ENCODE measurements at regions not wholly inside any gene's neighbourhood (a gene's known extent, or its start where the extent isn't known, plus 50 kb on each side); places are given as distances from the start of the nearest gene placed in this dataset.

DNA sequence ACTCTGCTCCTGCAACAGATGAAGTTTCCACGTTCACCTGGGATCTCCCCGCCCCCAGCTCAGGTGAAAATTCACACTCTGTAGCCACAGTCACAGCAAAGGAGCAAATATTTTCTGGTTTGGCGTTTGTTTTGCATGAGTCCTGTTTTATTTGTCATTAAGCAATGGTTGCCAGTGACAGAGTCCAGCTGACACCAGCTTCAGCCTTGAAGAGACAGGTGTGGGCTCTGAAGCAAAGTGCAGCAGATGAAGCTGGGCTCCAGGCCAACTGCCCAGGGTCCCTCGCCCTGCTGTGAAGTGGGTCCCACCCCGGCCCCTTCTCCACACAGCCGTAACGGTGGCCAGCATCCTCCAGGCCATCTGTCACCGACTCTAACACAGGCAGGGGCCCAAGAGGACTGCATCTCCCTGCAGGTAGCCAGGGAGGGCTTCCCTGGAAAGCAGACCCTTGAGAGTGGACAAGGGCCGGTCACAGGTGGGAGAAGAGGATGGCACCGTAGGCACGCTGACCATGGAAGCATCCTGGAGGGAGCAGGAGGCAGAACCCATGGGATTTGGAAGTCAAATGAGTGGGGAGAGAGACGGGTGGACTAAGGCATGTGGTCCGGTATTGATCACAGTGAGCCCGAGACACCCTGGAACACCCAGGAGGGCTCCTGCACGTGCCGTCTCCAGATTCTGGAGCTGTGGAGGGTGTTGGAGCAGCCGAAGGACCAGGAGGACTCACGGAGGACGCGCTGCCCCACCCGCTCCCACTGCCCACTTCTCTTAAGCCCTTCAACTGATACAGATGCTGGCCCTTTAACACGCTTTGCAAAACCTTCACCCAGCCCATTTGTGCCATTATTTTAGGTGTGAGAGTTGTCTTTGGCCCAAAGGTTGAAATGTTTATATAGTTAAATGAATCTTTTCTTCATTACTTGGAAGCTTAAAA lies 294.5 kb downstream of the BRD1 start:
- Mint-ChIP-seq H3K4me3 (no peak overlapping the region), H3K4me1 (peaks cover 0 to 2% (median 0%) of the 10 kb centered on the region in 3 donors)

GRCh38 chr22:49531368-49531791 lies 296.3 kb downstream of the BRD1 start:
- Mint-ChIP-seq H3K36me3 (peaks cover 2% of the 10 kb centered on the region), H3K27me3 (no peaks in the 10 kb centered on the region), H3K4me3 (no peak overlapping the region), H3K27ac (peak overlapping the region in 1 of 3 donors; percentile 43), H3K4me1 (peaks cover 0 to 2% (median 0%) of the 10 kb centered on the region in 3 donors), H3K9me3 (peaks cover 0 to 2% (median 0%) of the 10 kb centered on the region in 3 donors)

More for the DNA sequence above, 294.5 kb downstream of the BRD1 start:
- H3K9me3 Mint-ChIP-seq: peaks cover 0 to 2% (median 0%) of the 10 kb centered on the region in 3 donors
- no peak overlapping the region for H3K27ac Mint-ChIP-seq
- peaks cover 2% of the 10 kb centered on the region for H3K36me3 Mint-ChIP-seq
- H3K27me3 Mint-ChIP-seq: no peaks in the 10 kb centered on the region

GRCh38 chr22:49530671-49531367 lies 296.9 kb downstream of the BRD1 start:
- Mint-ChIP-seq H3K27ac (peak overlapping the region in 1 of 3 donors; percentile 43), H3K27me3 (no peaks in the 10 kb centered on the region), H3K9me3 (peaks cover 0 to 2% (median 0%) of the 10 kb centered on the region in 3 donors), H3K36me3 (peaks cover under 1% of the 10 kb centered on the region), H3K4me1 (peaks cover 0 to 2% (median 0%) of the 10 kb centered on the region in 3 donors), H3K4me3 (no peak overlapping the region)

- Mint-ChIP-seq H3K36me3 (peaks cover 3% of the 10 kb centered on the region), H3K4me3 (no peak overlapping the region), H3K27ac (no peak overlapping the region), H3K4me1 (peaks cover 0 to 6% (median 0%) of the 10 kb centered on the region in 3 donors), H3K27me3 (no peaks in the 10 kb centered on the region), H3K9me3 (peaks cover 0 to 2% (median 0%) of the 10 kb centered on the region in 3 donors)
These were observed 299.3 kb downstream of the BRD1 start for GRCh38 chr22:49528420-49528720.

DNA sequence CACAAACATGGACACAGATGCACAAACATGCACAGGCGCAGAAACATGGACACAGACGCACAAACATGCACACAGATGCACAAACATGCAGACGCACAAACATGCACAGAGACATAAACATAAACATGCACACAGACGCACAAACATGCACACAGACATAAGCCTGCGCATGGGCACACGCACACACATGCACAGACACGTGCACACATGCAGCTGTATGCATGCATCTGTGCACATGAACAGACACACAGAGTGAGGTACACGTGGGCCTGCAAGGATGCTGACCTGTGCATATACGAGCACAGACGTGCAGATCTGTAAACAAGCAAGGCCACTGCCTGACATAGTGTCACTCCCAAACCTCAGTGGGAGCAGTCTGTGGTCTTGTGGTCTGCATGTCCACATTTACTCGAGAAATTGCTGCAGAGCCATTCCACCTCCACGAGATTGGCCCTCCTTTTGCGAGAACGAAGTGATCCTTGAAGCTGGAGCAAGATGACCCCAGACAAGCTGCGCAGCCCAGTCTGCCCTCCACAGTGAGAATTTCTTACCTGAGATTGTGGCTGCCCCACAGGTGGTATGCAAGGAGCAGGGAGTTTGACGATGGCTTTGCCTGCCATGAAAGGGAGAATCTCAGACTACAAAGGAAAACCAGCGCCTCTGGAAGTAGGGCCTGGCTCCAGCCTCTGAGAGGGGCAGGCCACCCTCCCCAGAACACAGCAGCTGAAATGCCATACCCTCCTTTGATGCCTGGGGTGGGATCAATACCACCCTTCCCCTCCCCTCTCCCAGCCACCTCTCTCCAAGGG lies 299.9 kb downstream of the BRD1 start:
- Mint-ChIP-seq H3K9me3 (peaks cover 0 to 2% (median 0%) of the 10 kb centered on the region in 3 donors), H3K4me1 (peaks cover 0 to 6% (median 0%) of the 10 kb centered on the region in 3 donors), H3K27ac (no peak overlapping the region), H3K4me3 (no peak overlapping the region), H3K27me3 (no peaks in the 10 kb centered on the region), H3K36me3 (peaks cover 3% of the 10 kb centered on the region)

- H3K4me3 Mint-ChIP-seq: no peak overlapping the region
- H3K27ac Mint-ChIP-seq: no peak overlapping the region
- peaks cover 7% of the 10 kb centered on the region for H3K36me3 Mint-ChIP-seq
- peaks cover 0 to 2% (median 0%) of the 10 kb centered on the region in 3 donors for H3K9me3 Mint-ChIP-seq
- H3K4me1 Mint-ChIP-seq: peaks cover 0 to 6% (median 2%) of the 10 kb centered on the region in 3 donors
- no peaks in the 10 kb centered on the region for H3K27me3 Mint-ChIP-seq
These were observed 301.7 kb downstream of the BRD1 start for GRCh38 chr22:49525801-49526535.

DNA sequence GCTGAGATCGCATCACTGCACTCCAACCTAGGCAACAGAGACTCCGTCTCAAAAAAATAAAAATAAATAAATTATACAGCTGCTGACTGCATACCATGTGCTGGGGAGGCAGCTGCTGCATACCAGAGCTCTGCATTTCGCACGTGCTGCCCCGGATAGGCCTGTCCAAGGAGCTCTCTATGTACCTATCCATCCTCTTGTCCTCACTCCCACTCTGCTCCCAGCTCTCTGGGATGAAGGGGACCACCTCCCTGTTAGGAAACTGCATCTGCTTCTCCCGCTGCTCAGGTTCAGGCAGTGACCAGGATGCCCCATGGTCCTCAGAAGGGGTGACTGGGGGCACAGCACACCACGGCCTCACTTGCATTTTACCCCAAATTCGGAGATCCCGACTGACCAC lies 302.3 kb downstream of the BRD1 start:
- peaks cover 0 to 2% (median 0%) of the 10 kb centered on the region in 3 donors for H3K9me3 Mint-ChIP-seq
- no peak overlapping the region for H3K4me3 Mint-ChIP-seq
- peaks cover 0 to 6% (median 2%) of the 10 kb centered on the region in 3 donors for H3K4me1 Mint-ChIP-seq
- no peaks in the 10 kb centered on the region for H3K27me3 Mint-ChIP-seq
- peaks cover 8% of the 10 kb centered on the region for H3K36me3 Mint-ChIP-seq
- H3K27ac Mint-ChIP-seq: no peak overlapping the region

DNA sequence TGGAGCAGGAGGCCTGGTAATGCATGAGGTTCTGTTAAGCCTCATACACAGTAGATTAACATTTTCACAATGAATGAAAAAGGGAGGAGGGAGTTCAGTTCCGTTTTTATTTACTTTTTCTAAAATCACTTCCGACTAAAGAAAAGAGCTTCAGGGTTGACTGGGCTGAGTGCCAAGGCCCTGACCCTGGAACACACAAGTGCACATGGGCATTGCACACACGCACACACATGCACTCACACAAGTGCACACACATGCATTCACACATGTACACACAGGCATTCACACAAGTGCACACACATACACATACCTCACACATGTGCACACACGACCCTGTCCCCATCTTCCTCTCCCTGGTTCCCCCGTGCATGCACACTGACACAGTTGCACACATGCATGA lies 303.3 kb downstream of the BRD1 start:
- Mint-ChIP-seq H3K27ac (no peak overlapping the region), H3K4me3 (no peak overlapping the region), H3K4me1 (peaks cover 0 to 6% (median 2%) of the 10 kb centered on the region in 3 donors), H3K27me3 (no peaks in the 10 kb centered on the region), H3K36me3 (peaks cover 8% of the 10 kb centered on the region), H3K9me3 (no peaks in the 10 kb centered on the region)

GRCh38 chr22:49523374-49524008 lies 304.2 kb downstream of the BRD1 start:
- peaks cover 0 to 7% (median 2%) of the 10 kb centered on the region in 3 donors for H3K4me1 Mint-ChIP-seq
- H3K36me3 Mint-ChIP-seq: peaks cover 8% of the 10 kb centered on the region
- H3K4me3 Mint-ChIP-seq: no peak overlapping the region
- H3K27ac Mint-ChIP-seq: no peak overlapping the region
- no peaks in the 10 kb centered on the region for H3K27me3 Mint-ChIP-seq
- H3K9me3 Mint-ChIP-seq: no peaks in the 10 kb centered on the region

DNA sequence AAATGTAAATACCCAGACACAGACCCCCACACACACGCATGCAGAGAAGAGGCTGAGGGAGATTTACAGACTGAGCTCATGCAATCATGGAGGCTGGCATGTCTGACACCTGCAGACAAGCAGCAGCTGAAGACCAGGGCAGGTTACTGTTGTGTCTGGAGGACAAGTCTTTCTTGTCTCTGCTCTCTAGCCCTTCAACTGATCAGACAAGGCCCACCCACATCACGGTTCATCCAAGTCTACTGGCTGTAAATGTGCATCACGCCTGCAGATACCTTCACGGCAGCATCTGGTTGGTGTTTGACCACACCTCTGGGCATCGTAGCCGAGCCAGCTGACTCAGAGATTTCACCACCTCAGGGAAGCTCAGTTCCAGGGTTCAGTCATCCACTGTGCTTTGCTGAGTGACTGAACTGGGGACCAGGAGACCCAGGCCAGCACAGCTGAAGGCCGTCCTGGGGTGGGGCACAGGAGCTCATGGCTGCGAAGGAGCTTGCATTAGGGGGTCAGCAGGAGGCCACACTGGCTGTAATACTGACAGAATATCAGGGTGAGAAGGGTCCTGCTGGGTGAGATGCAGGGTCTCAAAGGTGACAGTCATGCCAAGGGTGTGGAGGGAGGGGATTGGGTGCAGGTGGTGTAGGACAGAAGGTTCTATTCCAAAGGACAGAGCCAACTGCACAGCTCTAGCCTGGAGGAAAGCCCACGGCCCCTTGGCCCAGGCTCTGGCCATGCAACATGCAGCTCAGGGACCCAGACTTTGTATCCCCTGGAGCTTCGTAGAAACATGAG lies 304.9 kb downstream of the BRD1 start:
- H3K27ac Mint-ChIP-seq: no peak overlapping the region
- peaks cover 8% of the 10 kb centered on the region for H3K36me3 Mint-ChIP-seq
- no peaks in the 10 kb centered on the region for H3K27me3 Mint-ChIP-seq
- no peaks in the 10 kb centered on the region for H3K9me3 Mint-ChIP-seq
- peaks cover 0 to 7% (median 2%) of the 10 kb centered on the region in 3 donors for H3K4me1 Mint-ChIP-seq
- H3K4me3 Mint-ChIP-seq: no peak overlapping the region

DNA sequence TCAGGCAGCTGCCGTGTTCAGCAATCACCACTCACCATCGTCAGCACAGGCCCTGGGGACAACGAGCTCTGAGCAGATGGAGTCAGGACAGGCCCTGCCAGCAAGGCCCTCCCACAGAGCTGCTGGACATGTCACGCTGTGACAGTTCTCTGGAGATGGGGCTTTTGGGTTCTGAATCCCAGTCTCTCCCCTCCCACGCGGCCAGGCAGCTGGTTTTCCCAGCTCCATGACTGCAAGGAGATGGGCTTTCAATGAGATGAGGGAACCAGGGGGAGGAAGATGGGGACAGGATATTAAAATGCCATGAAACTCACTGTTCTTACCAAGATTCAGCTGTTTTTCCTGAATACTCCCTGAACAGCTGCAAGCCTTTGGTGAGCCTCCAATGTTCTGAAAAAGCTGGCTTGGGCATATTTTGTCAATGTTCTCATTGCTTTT lies 305.9 kb downstream of the BRD1 start:
- peaks cover 0 to 7% (median 2%) of the 10 kb centered on the region in 3 donors for H3K4me1 Mint-ChIP-seq
- peaks cover 8% of the 10 kb centered on the region for H3K36me3 Mint-ChIP-seq
- no peaks in the 10 kb centered on the region for H3K27me3 Mint-ChIP-seq
- no peak overlapping the region for H3K4me3 Mint-ChIP-seq
- H3K9me3 Mint-ChIP-seq: no peaks in the 10 kb centered on the region
- no peak overlapping the region for H3K27ac Mint-ChIP-seq

DNA sequence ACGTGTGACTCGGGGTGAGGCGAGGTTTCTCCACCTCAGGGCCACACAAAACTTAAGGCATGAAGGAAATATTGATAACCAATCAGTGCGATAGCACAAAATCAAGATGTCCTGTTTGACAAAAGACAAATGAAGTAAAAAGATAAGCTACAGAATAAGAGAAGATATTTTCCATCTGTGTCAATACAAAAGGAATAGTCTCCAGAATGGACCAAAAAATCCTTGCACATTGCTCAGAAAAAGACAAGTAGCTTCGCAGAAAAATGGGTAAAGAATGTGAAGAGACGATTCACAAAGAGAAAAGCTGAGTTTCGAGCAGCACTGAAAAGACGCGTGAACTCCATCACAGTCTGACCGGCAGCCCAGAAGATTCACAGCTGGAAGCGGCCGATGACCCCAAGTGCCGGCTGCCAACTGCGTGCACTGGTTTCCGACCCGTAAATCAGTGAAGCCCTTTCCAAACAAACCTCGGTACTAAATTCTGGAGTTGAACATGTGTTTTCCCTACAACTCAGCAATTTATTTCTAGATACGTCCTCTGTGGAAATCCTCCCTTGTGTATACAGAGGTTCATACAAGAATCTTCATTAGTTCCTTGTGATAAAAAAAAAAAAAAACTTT lies 308.4 kb downstream of the BRD1 start:
- H3K4me1 Mint-ChIP-seq: peaks cover 0 to 11% (median 4%) of the 10 kb centered on the region in 3 donors
- peaks cover 8% of the 10 kb centered on the region for H3K36me3 Mint-ChIP-seq
- H3K27me3 Mint-ChIP-seq: no peaks in the 10 kb centered on the region
- H3K4me3 Mint-ChIP-seq: no peak overlapping the region
- H3K9me3 Mint-ChIP-seq: no peaks in the 10 kb centered on the region
- H3K27ac Mint-ChIP-seq: no peak overlapping the region
